Thymus (tissue), 11 donors: ENCODE measurements at regions not wholly inside any gene's neighbourhood (a gene's known extent, or its start where the extent isn't known, plus 50 kb on each side); places are given as distances from the start of the nearest gene placed in this dataset.

ENCODE experiments used
- DNase-seq, 9 donors: peaks; one replicate each; pipeline ENCODE4 v3.0.0-alpha.2; 2013; ENCODE audit warnings: low spot score in 9 of 9, low read depth in 6 of 9, missing footprints in 1 of 9
- H3K27ac ChIP-seq, 2 donors: one replicate each; pipeline ENCODE4 v1.5.1; 2013; ENCODE audit warnings: control low read depth in 1 of 2, low read depth in 1 of 2, low read length in 1 of 2, mild to moderate bottlenecking in 1 of 2, moderate library complexity in 1 of 2
- H3K27me3 ChIP-seq, 2 donors: one replicate each; pipeline ENCODE4 v1.5.1; 2013; ENCODE audit warnings: low read length in 1 of 2; ENCODE audit not compliant: control insufficient read depth in 2 of 2, insufficient read depth in 1 of 2
- H3K36me3 ChIP-seq, 2 donors: one replicate each; pipeline ENCODE4 v1.5.1; 2013; ENCODE audit warnings: low read length in 1 of 2, mild to moderate bottlenecking in 1 of 2, moderate library complexity in 1 of 2; ENCODE audit not compliant: control insufficient read depth in 2 of 2, insufficient read depth in 2 of 2
- H3K4me1 ChIP-seq, 2 donors: one replicate each; pipeline ENCODE4 v1.5.1; 2013; ENCODE audit warnings: low read length in 2 of 2; ENCODE audit not compliant: control insufficient read depth in 2 of 2, insufficient read depth in 2 of 2
- H3K4me3 ChIP-seq, 2 donors: one replicate each; pipeline ENCODE4 v1.5.1; 2013; ENCODE audit warnings: low read length in 2 of 2, control low read depth in 1 of 2, mild to moderate bottlenecking in 1 of 2
- H3K9me3 ChIP-seq, 2 donors: one replicate each; pipeline ENCODE4 v1.5.1; 2013; ENCODE audit warnings: low read length in 1 of 2, mild to moderate bottlenecking in 1 of 2; ENCODE audit not compliant: control insufficient read depth in 2 of 2, insufficient read depth in 1 of 2
- WGBS: extraction: QIAGEN DNeasy Blood & Tissue Kit; methylation state at CpG from one replicate; pipeline ENCODE4 v1.1.7; 2013; 5-methylcytosine and 5-hydroxymethylcytosine counted together
- donor health status: healthy.

GRCh38 chr12:114779186-114779585 lies 95.2 kb upstream of the TBX3 start:
- Histone ChIP-seq H3K36me3 (no peaks in the 10 kb centered on the region), H3K27ac (no peak overlapping the region), H3K27me3 (no peaks in the 10 kb centered on the region), H3K4me1 (no peaks in the 10 kb centered on the region), H3K4me3 (no peak overlapping the region), H3K9me3 (no peaks in the 10 kb centered on the region)
- no peak for DNase-seq
- 79% methylated on average over 3 of the region's 3 CpGs for WGBS

DNA sequence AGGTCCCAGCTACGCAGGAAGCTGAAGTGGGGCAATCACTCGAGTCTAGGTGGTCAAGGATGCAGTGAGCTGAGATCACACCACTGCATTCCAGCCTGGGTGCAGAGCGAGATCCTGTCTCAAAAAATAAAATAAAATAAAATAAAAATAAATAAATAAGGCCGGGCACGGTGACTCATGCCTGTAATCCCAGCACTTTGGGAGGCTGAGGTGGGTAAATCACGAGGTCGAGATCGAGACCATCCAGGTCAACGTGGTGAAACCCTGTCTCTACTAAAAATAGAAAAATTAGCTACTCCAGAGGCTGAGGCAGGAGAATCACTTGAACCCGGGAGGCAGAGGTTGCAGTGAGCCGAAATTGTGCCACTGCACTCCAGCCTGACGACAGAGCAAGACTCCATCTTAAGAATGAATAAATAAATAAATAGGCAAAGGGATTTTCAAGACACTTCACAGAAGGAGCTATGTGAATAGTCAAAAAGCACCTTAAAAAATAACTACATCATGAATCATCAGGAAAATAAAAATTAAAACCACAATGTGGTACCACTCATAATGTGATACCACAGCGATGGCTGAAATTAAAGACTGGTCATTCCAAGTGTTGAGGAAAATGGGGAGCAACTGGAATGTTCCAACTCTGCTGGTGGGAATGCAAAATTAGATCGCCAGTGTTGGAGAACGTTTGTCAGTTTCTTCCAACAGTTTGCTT lies 92.9 kb upstream of the TBX3 start:
- WGBS, result 93% methylated on average over 15 of the region's 15 CpGs
- DNase-seq, result no peak
- Histone ChIP-seq H3K4me1 (no peaks in the 10 kb centered on the region), H3K9me3 (no peaks in the 10 kb centered on the region), H3K27me3 (no peaks in the 10 kb centered on the region), H3K36me3 (no peaks in the 10 kb centered on the region), H3K4me3 (no peak overlapping the region), H3K27ac (no peak overlapping the region)

DNA sequence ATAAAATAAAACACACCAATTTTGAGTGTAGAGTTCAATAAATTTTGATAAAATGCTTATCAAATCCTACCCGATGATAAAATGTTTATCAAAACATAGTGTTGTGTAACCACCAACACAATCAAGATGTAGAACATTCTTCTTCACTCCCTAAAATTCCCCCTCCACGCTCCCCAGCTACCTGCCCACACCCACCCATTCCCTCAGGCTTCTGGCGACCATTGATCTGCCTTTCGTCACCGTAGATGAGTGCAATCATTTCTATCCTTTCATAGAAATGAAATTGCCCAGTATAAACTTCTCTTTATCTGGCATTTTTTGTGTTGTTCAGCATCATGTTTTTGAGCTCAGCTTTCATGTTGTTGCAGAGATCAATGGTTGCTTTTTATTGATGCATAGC lies 90.7 kb upstream of the TBX3 start:
- WGBS, result 93% methylated on average over 5 of the region's 5 CpGs
- Histone ChIP-seq H3K4me3 (no peak overlapping the region), H3K36me3 (no peaks in the 10 kb centered on the region), H3K27ac (no peak overlapping the region), H3K9me3 (no peaks in the 10 kb centered on the region), H3K4me1 (no peaks in the 10 kb centered on the region), H3K27me3 (no peaks in the 10 kb centered on the region)
- no peak for DNase-seq

- Histone ChIP-seq H3K4me1 (no peaks in the 10 kb centered on the region), H3K36me3 (no peaks in the 10 kb centered on the region), H3K27me3 (no peaks in the 10 kb centered on the region), H3K27ac (no peak overlapping the region), H3K9me3 (no peaks in the 10 kb centered on the region), H3K4me3 (no peak overlapping the region)
- DNase-seq, result no peak
- 91% methylated on average over 11 of the region's 11 CpGs for WGBS
These were observed 90.2 kb upstream of the TBX3 start for GRCh38 chr12:114774197-114774596.

- DNase-seq, result no peak
- Histone ChIP-seq H3K4me3 (no peak overlapping the region), H3K27ac (no peak overlapping the region), H3K27me3 (no peaks in the 10 kb centered on the region), H3K4me1 (no peaks in the 10 kb centered on the region), H3K9me3 (no peaks in the 10 kb centered on the region), H3K36me3 (no peaks in the 10 kb centered on the region)
- 91% methylated on average over 3 of the region's 3 CpGs for WGBS
These were observed 86.3 kb upstream of the TBX3 start for GRCh38 chr12:114770323-114770722.

DNA sequence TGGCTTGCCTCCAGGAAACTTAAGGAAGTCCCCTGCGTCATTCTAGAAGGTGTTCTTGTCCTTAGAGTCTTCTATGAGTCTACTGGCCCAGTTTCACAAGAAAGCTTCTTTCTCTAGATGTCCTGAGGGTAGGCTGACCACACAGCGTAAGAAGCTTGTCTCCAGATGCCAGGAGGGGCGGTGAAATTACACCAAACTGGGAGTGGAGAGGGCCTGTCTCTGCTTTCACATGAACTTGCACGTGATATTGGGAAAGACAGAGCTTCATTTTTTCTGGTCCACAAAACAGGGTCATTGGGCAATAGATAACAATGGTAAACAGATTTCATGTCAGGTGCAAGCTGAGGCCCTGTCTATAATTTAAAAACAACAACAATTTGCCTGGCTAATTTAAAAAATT lies 85.7 kb upstream of the TBX3 start:
- Histone ChIP-seq H3K9me3 (no peaks in the 10 kb centered on the region), H3K4me1 (no peaks in the 10 kb centered on the region), H3K27ac (no peak overlapping the region), H3K36me3 (no peaks in the 10 kb centered on the region), H3K4me3 (no peak overlapping the region), H3K27me3 (no peaks in the 10 kb centered on the region)
- WGBS, result 91% methylated on average over 4 of the region's 4 CpGs
- DNase-seq, result no peak

GRCh38 chr12:114767906-114768722 lies 84.1 kb upstream of the TBX3 start:
- no peak overlapping the region for H3K27ac ChIP-seq
- no peak for DNase-seq
- WGBS, result 81% methylated on average over 14 of the region's 14 CpGs

DNA sequence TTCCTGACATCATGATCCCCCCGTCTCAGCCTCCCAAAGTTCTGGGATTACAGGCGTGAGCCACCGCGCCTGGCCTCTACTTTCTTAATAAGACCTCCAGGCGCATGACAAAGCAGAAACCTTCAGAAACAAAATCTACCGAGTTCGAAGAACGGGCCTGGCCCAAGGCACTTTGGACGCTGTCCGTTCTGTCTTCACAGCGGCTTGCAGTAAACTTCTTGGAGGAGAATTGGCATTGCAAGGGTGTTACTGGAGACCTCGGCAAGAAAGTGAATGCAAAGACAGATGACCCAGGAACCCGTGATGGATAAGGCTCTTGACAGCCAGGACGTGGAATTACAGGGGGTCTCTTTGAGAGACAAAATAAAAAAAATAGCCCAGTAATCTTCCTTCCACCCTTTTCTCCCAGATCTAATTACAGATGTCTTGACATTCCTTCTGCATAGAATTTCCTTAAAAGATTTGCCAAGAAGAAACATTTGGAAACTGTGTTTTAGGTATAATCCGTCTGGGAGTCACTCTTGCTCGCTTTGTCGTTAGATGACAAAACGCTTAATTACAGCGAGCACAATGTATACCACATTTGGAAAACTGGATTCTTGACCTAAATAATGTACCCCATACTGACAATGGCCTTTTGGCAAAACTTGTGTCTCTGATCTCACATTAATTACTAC lies 83.2 kb upstream of the TBX3 start:
- WGBS, result 94% methylated on average over 19 of the region's 19 CpGs
- no peak for DNase-seq

More at GRCh38 chr12:114767906-114768722, 84.1 kb upstream of the TBX3 start:
- H3K4me3 ChIP-seq, result no peak overlapping the region
- no peaks in the 10 kb centered on the region for H3K4me1 ChIP-seq
- no peaks in the 10 kb centered on the region for H3K9me3 ChIP-seq
- no peaks in the 10 kb centered on the region for H3K36me3 ChIP-seq
- no peaks in the 10 kb centered on the region for H3K27me3 ChIP-seq

More for the DNA sequence above, 83.2 kb upstream of the TBX3 start:
- Histone ChIP-seq H3K9me3 (no peaks in the 10 kb centered on the region), H3K4me1 (no peaks in the 10 kb centered on the region), H3K27me3 (no peaks in the 10 kb centered on the region), H3K4me3 (no peak overlapping the region), H3K27ac (no peak overlapping the region), H3K36me3 (no peaks in the 10 kb centered on the region)
